HepG2 (cell line): ENCODE measurements at regions not wholly inside any gene's neighbourhood (a gene's known extent, or its start where the extent isn't known, plus 50 kb on each side); places are given as distances from the start of the nearest gene placed in this dataset.

Experiments
- BRCA1 ChIP-seq: sonication (generic); formaldehyde crosslinking; IDR thresholded peaks from 2 replicates; pipeline ENCODE4 v1.4.0; 2020; ENCODE audit warnings: missing genetic modification reagents
- POLR2A ChIP-seq, 2 experiments: IDR thresholded peaks; 2 replicates each; pipeline ENCODE4 v1.6.1; 2011; ENCODE audit warnings: low read depth in 2 of 2, low read length in 2 of 2, mild to moderate bottlenecking in 1 of 2, moderate library complexity in 1 of 2; ENCODE audit not compliant: insufficient read depth in 1 of 2

DNA sequence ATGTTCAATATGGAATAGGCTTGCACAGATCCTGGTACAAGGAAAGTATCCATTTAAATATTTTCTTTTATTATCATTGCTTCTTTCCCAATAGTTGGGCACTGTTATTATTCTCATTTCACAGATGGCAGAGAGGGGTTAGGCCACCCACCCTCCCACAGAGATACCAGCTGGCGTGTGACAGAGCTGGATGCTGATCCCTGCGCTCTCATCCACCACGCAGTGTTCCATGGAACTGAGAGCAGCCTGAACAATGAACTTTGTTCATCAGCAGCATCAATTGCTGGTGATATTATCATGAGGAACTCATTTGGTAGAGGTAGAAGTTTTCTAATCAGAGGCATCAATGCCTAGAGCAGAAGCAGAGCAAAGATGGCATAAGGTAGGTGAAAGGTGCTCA, 227.9 kb downstream of the ESM1 start:
- no peak for TF ChIP-seq POLR2A (IDR thresholded peaks at IDR 0.05; ENCODE audit: insufficient read depth in 1 of 2, low read depth in 2 of 2, low read length in 2 of 2)
- TF ChIP-seq BRCA1 (CRISPR knock-in tag): no peak
